Skeletal muscle tissue (tissue), 3 donors: ENCODE measurements at regions not wholly inside any gene's neighbourhood (a gene's known extent, or its start where the extent isn't known, plus 50 kb on each side); places are given as distances from the start of the nearest gene placed in this dataset.

ENCODE experiments used
- H3K27ac ChIP-seq: one replicate; pipeline ENCODE4 v1.7.0; 2013; ENCODE audit warnings: mild to moderate bottlenecking, low read depth, low read length, inconsistent platforms
- H3K27me3 ChIP-seq, 3 donors: one replicate each; pipeline ENCODE4 v1.7.0; 2013; ENCODE audit warnings: low read length in 3 of 3; ENCODE audit not compliant: control insufficient read depth in 3 of 3, insufficient read depth in 3 of 3
- H3K36me3 ChIP-seq, 3 donors: one replicate each; pipeline ENCODE4 v1.7.0; 2013; ENCODE audit warnings: low read length in 3 of 3; ENCODE audit not compliant: control insufficient read depth in 3 of 3, insufficient read depth in 3 of 3
- H3K4me1 ChIP-seq, 3 donors: one replicate each; pipeline ENCODE4 v1.7.0; 2013; ENCODE audit warnings: low read length in 3 of 3, mild to moderate bottlenecking in 3 of 3; ENCODE audit not compliant: control insufficient read depth in 3 of 3, insufficient read depth in 3 of 3
- H3K4me3 ChIP-seq, 3 donors: one replicate each; pipeline ENCODE4 v1.7.0; 2013; ENCODE audit warnings: low read length in 3 of 3
- H3K9ac ChIP-seq, 3 donors: one replicate each; pipeline ENCODE4 v1.7.0; 2013; ENCODE audit warnings: low read length in 3 of 3, mild to moderate bottlenecking in 3 of 3, moderate library complexity in 2 of 3, low read depth in 1 of 3
- H3K9me3 ChIP-seq, 3 donors: one replicate each; pipeline ENCODE4 v1.7.0; 2013; ENCODE audit warnings: low read length in 3 of 3; ENCODE audit not compliant: control insufficient read depth in 3 of 3
- donor health status: Osteomylitis.

DNA sequence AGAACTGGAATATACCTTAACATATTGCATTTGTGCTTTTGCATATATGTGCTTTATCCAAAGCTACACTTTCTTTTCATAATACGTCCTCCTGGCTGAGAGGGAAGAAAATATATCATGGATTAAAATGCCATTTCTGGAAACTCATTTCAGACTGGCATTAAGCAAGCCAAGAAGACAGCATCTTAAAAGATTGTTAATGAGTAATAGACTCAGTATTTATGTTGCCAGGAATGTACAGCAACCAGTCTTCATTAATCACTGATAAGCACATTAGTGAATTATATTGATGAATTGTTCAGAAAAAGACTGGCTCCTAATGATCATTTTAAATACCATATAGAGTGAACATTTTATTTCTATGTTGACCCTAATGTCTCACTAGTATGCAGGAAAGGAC is 134.9 kb upstream of the IFNG-AS1 start:
- H3K36me3 ChIP-seq = no peaks in the 10 kb centered on the region
- no peaks in the 10 kb centered on the region for H3K27me3 ChIP-seq
- no peak overlapping the region for H3K27ac ChIP-seq
- H3K4me1 ChIP-seq = peaks cover 0 to 11% (median 8%) of the 10 kb centered on the region in 3 donors
- no peak overlapping the region for H3K4me3 ChIP-seq
- no peak overlapping the region for H3K9ac ChIP-seq
- no peaks in the 10 kb centered on the region for H3K9me3 ChIP-seq

DNA sequence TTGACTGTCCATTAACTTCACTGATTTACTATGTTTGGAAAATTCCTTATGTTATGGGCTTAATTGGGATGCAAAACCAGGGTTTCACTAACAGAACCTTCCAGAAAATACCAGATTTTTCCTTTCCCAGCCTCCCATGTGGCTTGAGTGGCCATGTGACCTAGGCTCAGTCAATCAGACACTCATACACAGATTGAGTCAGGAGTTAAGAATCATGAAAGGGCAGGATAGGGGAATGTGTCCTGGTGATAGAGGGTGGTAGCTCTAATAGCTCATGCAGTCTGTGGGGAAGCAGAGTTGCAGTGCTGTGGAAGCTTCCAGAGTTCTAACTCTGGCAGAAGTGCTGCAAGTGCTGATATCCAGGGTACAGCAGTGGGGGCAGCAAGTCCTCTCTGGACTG is 134.1 kb upstream of the IFNG-AS1 start:
- peaks cover 0 to 11% (median 8%) of the 10 kb centered on the region in 3 donors for H3K4me1 ChIP-seq
- H3K9me3 ChIP-seq = no peaks in the 10 kb centered on the region
- no peak overlapping the region for H3K9ac ChIP-seq
- H3K27ac ChIP-seq = no peak overlapping the region
- H3K4me3 ChIP-seq = no peak overlapping the region
- no peaks in the 10 kb centered on the region for H3K36me3 ChIP-seq
- no peaks in the 10 kb centered on the region for H3K27me3 ChIP-seq

GRCh38 chr12:67871231-67871630 is 118.0 kb upstream of the IFNG-AS1 start:
- no peaks in the 10 kb centered on the region for H3K9me3 ChIP-seq
- peaks cover 0 to 5% (median 0%) of the 10 kb centered on the region in 3 donors for H3K4me1 ChIP-seq
- no peak overlapping the region for H3K4me3 ChIP-seq
- no peaks in the 10 kb centered on the region for H3K27me3 ChIP-seq
- H3K27ac ChIP-seq = no peak overlapping the region
- no peaks in the 10 kb centered on the region for H3K36me3 ChIP-seq
- no peak overlapping the region for H3K9ac ChIP-seq

DNA sequence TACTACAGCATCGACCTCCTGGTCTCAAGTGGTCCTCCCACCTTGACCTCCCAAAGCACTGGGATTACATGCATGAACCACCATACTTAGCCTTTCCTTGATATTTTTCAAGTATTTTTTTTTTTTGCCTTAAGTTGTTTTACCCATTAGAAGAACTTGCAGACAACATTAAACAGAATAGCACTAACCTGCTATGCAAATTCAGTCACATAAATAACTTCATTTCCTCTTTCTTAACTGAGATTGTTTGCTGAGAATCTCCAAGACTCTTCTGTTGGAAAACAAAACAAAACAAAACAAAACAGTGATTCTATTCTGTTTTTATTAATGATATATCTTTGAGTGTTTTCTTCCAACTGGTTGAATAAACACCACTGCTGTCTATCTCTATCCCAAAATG is 115.9 kb upstream of the IFNG-AS1 start:
- peaks cover 0 to 5% (median 0%) of the 10 kb centered on the region in 3 donors for H3K4me1 ChIP-seq
- H3K27ac ChIP-seq = no peak overlapping the region
- H3K36me3 ChIP-seq = no peaks in the 10 kb centered on the region
- no peak overlapping the region for H3K9ac ChIP-seq
- no peaks in the 10 kb centered on the region for H3K27me3 ChIP-seq
- H3K4me3 ChIP-seq = no peak overlapping the region
- H3K9me3 ChIP-seq = no peaks in the 10 kb centered on the region

DNA sequence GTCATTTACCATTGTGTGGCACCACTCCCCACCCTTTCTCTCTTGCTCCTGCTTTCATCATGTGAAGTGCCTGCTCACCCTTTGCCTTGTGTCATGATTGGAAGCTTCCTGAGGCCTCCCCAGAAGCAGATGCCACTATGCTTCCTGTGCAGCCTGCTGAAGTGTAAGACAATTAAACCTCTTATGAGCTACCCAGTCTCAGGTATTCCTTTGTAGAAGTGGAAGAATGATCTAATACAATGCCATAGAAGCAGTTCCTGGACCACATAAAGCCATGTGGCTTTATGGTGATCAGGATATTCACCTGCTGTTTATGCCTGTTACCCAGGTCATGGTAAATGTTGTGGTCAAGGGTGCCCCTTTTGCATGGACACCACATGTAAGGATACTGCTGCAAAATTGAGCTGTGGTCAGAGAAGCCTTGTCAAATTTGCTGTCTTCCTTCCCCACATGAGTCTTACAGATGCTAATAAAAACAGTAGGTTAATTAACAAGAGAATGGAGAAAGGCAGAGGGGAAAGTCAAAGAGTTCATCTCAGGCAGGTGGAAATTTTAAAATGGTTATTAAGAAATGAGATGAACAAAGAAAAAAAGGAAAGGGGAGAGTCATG is 112.8 kb upstream of the IFNG-AS1 start:
- H3K36me3 ChIP-seq = no peaks in the 10 kb centered on the region
- no peaks in the 10 kb centered on the region for H3K27me3 ChIP-seq
- no peak overlapping the region for H3K27ac ChIP-seq
- H3K4me3 ChIP-seq = no peak overlapping the region
- no peak overlapping the region for H3K9ac ChIP-seq
- no peaks in the 10 kb centered on the region for H3K9me3 ChIP-seq
- H3K4me1 ChIP-seq = peaks cover 0 to 17% (median 3%) of the 10 kb centered on the region in 3 donors

DNA sequence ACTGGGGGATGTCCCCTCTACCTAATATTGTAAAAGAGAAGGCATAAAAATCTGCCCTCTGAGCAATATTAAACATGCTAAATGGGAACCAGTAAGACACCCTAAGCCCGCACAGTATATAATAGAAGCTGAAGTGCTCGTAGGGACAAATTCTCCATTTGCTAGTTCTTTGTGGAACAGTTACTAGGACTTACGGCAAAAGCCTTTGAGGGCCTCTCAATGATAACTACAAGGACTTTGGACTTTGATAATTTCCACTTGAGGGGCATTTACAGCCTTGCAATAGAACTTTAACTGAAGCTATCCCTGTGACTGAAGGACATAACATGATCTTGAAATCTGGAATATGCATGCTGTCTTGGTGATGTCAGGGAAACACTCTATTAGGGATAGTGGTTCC is 111.5 kb upstream of the IFNG-AS1 start:
- H3K27me3 ChIP-seq = no peaks in the 10 kb centered on the region
- no peaks in the 10 kb centered on the region for H3K36me3 ChIP-seq
- H3K9me3 ChIP-seq = no peaks in the 10 kb centered on the region
- H3K4me3 ChIP-seq = no peak overlapping the region
- peaks cover 0 to 20% (median 3%) of the 10 kb centered on the region in 3 donors for H3K4me1 ChIP-seq
- H3K9ac ChIP-seq = no peak overlapping the region
- no peak overlapping the region for H3K27ac ChIP-seq

- Histone ChIP-seq H3K27me3 (no peaks in the 10 kb centered on the region), H3K4me3 (no peak overlapping the region), H3K27ac (no peak overlapping the region), H3K9me3 (no peaks in the 10 kb centered on the region), H3K36me3 (no peaks in the 10 kb centered on the region), H3K4me1 (peaks cover 3 to 31% (median 10%) of the 10 kb centered on the region in 3 donors), H3K9ac (no peak overlapping the region)
Observed at GRCh38 chr12:67879937-67880336, 109.3 kb upstream of the IFNG-AS1 start.

- H3K9ac ChIP-seq = no peak overlapping the region
- peak overlapping the region; percentile 14 for H3K27ac ChIP-seq
- no peak overlapping the region for H3K4me3 ChIP-seq
- peaks cover 9 to 40% (median 11%) of the 10 kb centered on the region in 3 donors for H3K4me1 ChIP-seq
- H3K36me3 ChIP-seq = no peaks in the 10 kb centered on the region
- H3K27me3 ChIP-seq = no peaks in the 10 kb centered on the region
- no peaks in the 10 kb centered on the region for H3K9me3 ChIP-seq
Observed at GRCh38 chr12:67881565-67881964, 107.7 kb upstream of the IFNG-AS1 start.

GRCh38 chr12:67884596-67884995 is 104.7 kb upstream of the IFNG-AS1 start:
- peak overlapping the region; percentile 26 for H3K27ac ChIP-seq
- no peak overlapping the region for H3K4me3 ChIP-seq

GRCh38 chr12:67885375-67886169 is 103.7 kb upstream of the IFNG-AS1 start:
- Histone ChIP-seq H3K9ac (no peak overlapping the region), H3K4me1 (peaks cover 12 to 35% (median 16%) of the 10 kb centered on the region in 3 donors), H3K27me3 (no peaks in the 10 kb centered on the region), H3K4me3 (no peak overlapping the region), H3K27ac (peak overlapping the region; percentile 13), H3K9me3 (no peaks in the 10 kb centered on the region), H3K36me3 (no peaks in the 10 kb centered on the region)

More at GRCh38 chr12:67884596-67884995, 104.7 kb upstream of the IFNG-AS1 start:
- Histone ChIP-seq H3K36me3 (no peaks in the 10 kb centered on the region), H3K27me3 (no peaks in the 10 kb centered on the region), H3K9me3 (no peaks in the 10 kb centered on the region), H3K9ac (no peak overlapping the region), H3K4me1 (peaks cover 12 to 41% (median 16%) of the 10 kb centered on the region in 3 donors)
